GM12874 (cell line): ENCODE measurements at regions not wholly inside any gene's neighbourhood (a gene's known extent, or its start where the extent isn't known, plus 50 kb on each side); places are given as distances from the start of the nearest gene placed in this dataset.

Source experiments
- TF ChIP-seq, protein P1 (sequence below): IDR thresholded peaks from 2 replicates; pipeline ENCODE4 v1.5.1; 2011; ENCODE audit warnings: low read depth, mild to moderate bottlenecking, control low read depth, low read length, moderate library complexity; ENCODE audit not compliant: insufficient read depth

GRCh38 chr6:106803188-106803587 is 171.3 kb downstream of the CD24 start:
- TF ChIP-seq, protein P1, sequence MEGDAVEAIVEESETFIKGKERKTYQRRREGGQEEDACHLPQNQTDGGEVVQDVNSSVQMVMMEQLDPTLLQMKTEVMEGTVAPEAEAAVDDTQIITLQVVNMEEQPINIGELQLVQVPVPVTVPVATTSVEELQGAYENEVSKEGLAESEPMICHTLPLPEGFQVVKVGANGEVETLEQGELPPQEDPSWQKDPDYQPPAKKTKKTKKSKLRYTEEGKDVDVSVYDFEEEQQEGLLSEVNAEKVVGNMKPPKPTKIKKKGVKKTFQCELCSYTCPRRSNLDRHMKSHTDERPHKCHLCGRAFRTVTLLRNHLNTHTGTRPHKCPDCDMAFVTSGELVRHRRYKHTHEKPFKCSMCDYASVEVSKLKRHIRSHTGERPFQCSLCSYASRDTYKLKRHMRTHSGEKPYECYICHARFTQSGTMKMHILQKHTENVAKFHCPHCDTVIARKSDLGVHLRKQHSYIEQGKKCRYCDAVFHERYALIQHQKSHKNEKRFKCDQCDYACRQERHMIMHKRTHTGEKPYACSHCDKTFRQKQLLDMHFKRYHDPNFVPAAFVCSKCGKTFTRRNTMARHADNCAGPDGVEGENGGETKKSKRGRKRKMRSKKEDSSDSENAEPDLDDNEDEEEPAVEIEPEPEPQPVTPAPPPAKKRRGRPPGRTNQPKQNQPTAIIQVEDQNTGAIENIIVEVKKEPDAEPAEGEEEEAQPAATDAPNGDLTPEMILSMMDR: no peak

- TF ChIP-seq, protein P1: no peak
Measured at GRCh38 chr6:106802139-106802538, 172.4 kb downstream of the CD24 start.

DNA sequence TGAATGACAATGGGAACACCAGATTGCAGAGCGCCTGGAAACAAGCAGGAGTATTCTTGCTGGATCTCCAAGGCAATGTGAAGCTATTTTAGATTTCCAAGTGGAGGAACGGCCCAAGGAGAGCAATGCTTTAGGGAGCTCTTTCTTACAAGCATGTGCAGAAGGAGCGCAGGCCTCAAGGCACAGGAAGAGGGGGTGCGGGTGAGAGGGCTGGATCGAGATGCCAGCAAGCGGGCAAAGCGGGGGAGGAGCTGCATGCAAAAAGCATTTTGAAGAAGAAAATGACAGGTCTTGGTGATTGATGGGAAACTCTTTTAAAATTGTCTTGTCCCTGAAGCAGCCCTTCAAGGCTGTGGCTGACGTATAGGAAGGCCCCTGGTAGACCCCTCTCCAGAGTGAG is 171.9 kb downstream of the QRSL1 start:
- TF ChIP-seq, protein P1: no peak

- TF ChIP-seq, protein P1: no peak
Measured at GRCh38 chr6:106800379-106800778, 171.0 kb downstream of the QRSL1 start.

GRCh38 chr6:106799031-106799894 is 169.9 kb downstream of the QRSL1 start:
- TF ChIP-seq, protein P1: no peak

GRCh38 chr6:106797186-106797585 is 167.8 kb downstream of the QRSL1 start:
- TF ChIP-seq, protein P1: no peak

GRCh38 chr6:106796781-106797180 is 167.4 kb downstream of the QRSL1 start:
- TF ChIP-seq, protein P1: no peak
